H9 (cell line): ENCODE measurements at regions not wholly inside any gene's neighbourhood (a gene's known extent, or its start where the extent isn't known, plus 50 kb on each side); places are given as distances from the start of the nearest gene placed in this dataset.

Experiments used
- DNase-seq: peaks from one replicate; pipeline ENCODE4 v3.0.0-alpha.2; 2017
- H2AFZ ChIP-seq: one replicate; pipeline ENCODE4 v1.6.1; 2013; ENCODE audit warnings: mild to moderate bottlenecking, low read length, control low read depth, moderate library complexity
- H2AK5ac ChIP-seq: 2 replicates; pipeline ENCODE4 v1.6.1; 2013; ENCODE audit warnings: low read length, control low read depth, mixed read lengths; ENCODE audit not compliant: insufficient read length
- H2BK120ac ChIP-seq: one replicate; pipeline ENCODE4 v1.6.1; 2013; ENCODE audit warnings: low read depth, mild to moderate bottlenecking, low read length, control low read depth, inconsistent platforms; ENCODE audit not compliant: poor library complexity, severe bottlenecking
- H2BK12ac ChIP-seq: 2 replicates; pipeline ENCODE4 v1.6.1; 2013; ENCODE audit warnings: low read length, control low read depth, mixed read lengths, low read depth; ENCODE audit not compliant: insufficient read length
- H2BK15ac ChIP-seq: 2 replicates; pipeline ENCODE4 v1.6.1; 2013; ENCODE audit warnings: low read depth, low read length, control low read depth
- H2BK20ac ChIP-seq: one replicate; pipeline ENCODE4 v1.6.1; 2013; ENCODE audit warnings: low read depth, mild to moderate bottlenecking, low read length, control low read depth, inconsistent platforms; ENCODE audit not compliant: poor library complexity, severe bottlenecking
- H2BK5ac ChIP-seq: 2 replicates; pipeline ENCODE4 v1.6.1; 2013; ENCODE audit warnings: low read length, control low read depth, mixed read lengths; ENCODE audit not compliant: insufficient read length
- H3K14ac ChIP-seq: 2 replicates; pipeline ENCODE4 v1.6.1; 2013; ENCODE audit warnings: low read length, control low read depth; ENCODE audit not compliant: insufficient read depth
- H3K18ac ChIP-seq: 2 replicates; pipeline ENCODE4 v1.6.1; 2013; ENCODE audit warnings: low read depth, mild to moderate bottlenecking, mixed read lengths, low read length, control low read depth; ENCODE audit not compliant: insufficient read length
- H3K23ac ChIP-seq: 2 replicates; pipeline ENCODE4 v1.6.1; 2013; ENCODE audit warnings: low read length, control low read depth, mixed read lengths, low read depth; ENCODE audit not compliant: insufficient read length
- H3K23me2 ChIP-seq: 2 replicates; pipeline ENCODE4 v1.6.1; 2013; ENCODE audit warnings: low read depth, mild to moderate bottlenecking, mixed read lengths, low read length, control low read depth; ENCODE audit not compliant: insufficient read length, poor library complexity, severe bottlenecking
- H3K27ac ChIP-seq: 2 replicates; pipeline ENCODE4 v1.5.1; 2013; ENCODE audit warnings: low read length, control low read depth, mixed read lengths, low read depth; ENCODE audit not compliant: insufficient read length
- H3K27me3 ChIP-seq: 2 replicates; pipeline ENCODE4 v1.6.1; 2013; ENCODE audit warnings: low read length, control low read depth, inconsistent platforms; ENCODE audit not compliant: insufficient read depth
- H3K4ac ChIP-seq: 2 replicates; pipeline ENCODE4 v1.6.1; 2013; ENCODE audit warnings: low read depth, mild to moderate bottlenecking, control low read depth, inconsistent platforms, low read length, moderate library complexity
- H3K4me1 ChIP-seq: 2 replicates; pipeline ENCODE4 v1.6.1; 2013; ENCODE audit warnings: low read length, control low read depth, inconsistent platforms; ENCODE audit not compliant: insufficient read depth
- H3K4me2 ChIP-seq: 2 replicates; pipeline ENCODE4 v1.6.1; 2013; ENCODE audit warnings: low read length, control low read depth, mixed read lengths; ENCODE audit not compliant: insufficient read length, insufficient read depth
- H3K56ac ChIP-seq: 2 replicates; pipeline ENCODE4 v1.6.1; 2013; ENCODE audit warnings: low read depth, mild to moderate bottlenecking, mixed read lengths, low read length, control low read depth; ENCODE audit not compliant: insufficient read length
- H3K79me1 ChIP-seq: 2 replicates; pipeline ENCODE4 v1.6.1; 2013; ENCODE audit warnings: low read depth, mild to moderate bottlenecking, moderate library complexity, low read length, control low read depth, inconsistent platforms; ENCODE audit not compliant: insufficient read depth, poor library complexity, severe bottlenecking
- H3K79me2 ChIP-seq: 2 replicates; pipeline ENCODE4 v1.6.1; 2013; ENCODE audit warnings: low read length, control low read depth, inconsistent platforms; ENCODE audit not compliant: insufficient read depth
- H3K9ac ChIP-seq: 2 replicates; pipeline ENCODE4 v1.6.1; 2013; ENCODE audit warnings: low read length, control low read depth, mixed read lengths; ENCODE audit not compliant: insufficient read length; ENCODE audit errors: extremely low read depth
- H3K9me3 ChIP-seq: one replicate; pipeline ENCODE4 v1.6.1; 2013; ENCODE audit warnings: low read depth, low read length, inconsistent platforms; ENCODE audit not compliant: control insufficient read depth
- H3T11ph ChIP-seq: one replicate; pipeline ENCODE4 v1.6.1; 2013; ENCODE audit warnings: mild to moderate bottlenecking, low read length, control low read depth, inconsistent platforms
- H4K20me1 ChIP-seq: one replicate; pipeline ENCODE4 v1.6.1; 2013; ENCODE audit not compliant: control insufficient read depth, insufficient read length, insufficient read depth
- H4K5ac ChIP-seq: 2 replicates; pipeline ENCODE4 v1.6.1; 2013; ENCODE audit warnings: low read depth, mild to moderate bottlenecking, mixed read lengths, low read length, control low read depth; ENCODE audit not compliant: insufficient read length
- H4K8ac ChIP-seq: replicated peaks from 2 replicates; pipeline ENCODE4 v1.6.1; 2013; ENCODE audit warnings: low read length, control low read depth, mixed read lengths, low read depth; ENCODE audit not compliant: insufficient read length
- H4K91ac ChIP-seq: 2 replicates; pipeline ENCODE4 v1.6.1; 2013; ENCODE audit warnings: low read depth, mild to moderate bottlenecking, moderate library complexity, mixed read lengths, low read length, control low read depth; ENCODE audit not compliant: insufficient read length
- H3K27ac Mint-ChIP-seq, 3 experiments: 2 replicates in 2 of 3; 3 replicates in 1 of 3; pipeline ENCODE4 v1.8.0; 2020 to 2021; ENCODE audit warnings: mixed read lengths in 3 of 3, mild to moderate bottlenecking in 1 of 3, moderate library complexity in 1 of 3
- H3K27me3 Mint-ChIP-seq: 2 replicates; pipeline ENCODE4 v1.8.0; 2021; ENCODE audit warnings: low read depth, mild to moderate bottlenecking, moderate library complexity, mixed read lengths
- H3K36me3 Mint-ChIP-seq, 3 experiments: 2 replicates in 2 of 3; 3 replicates in 1 of 3; pipeline ENCODE4 v1.8.0; 2020 to 2021; ENCODE audit warnings: low read depth in 3 of 3, mixed read lengths in 3 of 3; ENCODE audit not compliant: insufficient read depth in 1 of 3
- H3K4me1 Mint-ChIP-seq, 2 experiments: 2 replicates each; pipeline ENCODE4 v1.8.0; 2020; ENCODE audit warnings: mixed read lengths in 2 of 2
- H3K4me3 Mint-ChIP-seq, 2 experiments: 2 replicates in 1 of 2; 3 replicates in 1 of 2; pipeline ENCODE4 v1.8.0; 2020 to 2021; ENCODE audit warnings: mild to moderate bottlenecking in 2 of 2, mixed read lengths in 2 of 2, moderate library complexity in 1 of 2
- H3K9me3 Mint-ChIP-seq, 2 experiments: 2 replicates in 1 of 2; 3 replicates in 1 of 2; pipeline ENCODE4 v1.8.0; 2020; ENCODE audit warnings: mild to moderate bottlenecking in 2 of 2, mixed read lengths in 2 of 2, moderate library complexity in 1 of 2
- CTCF ChIP-seq: fragments of 200-600 bp; sonication (generic); conservative IDR thresholded peaks from 3 replicates; pipeline ENCODE4 v1.8.0; 2021; ENCODE audit warnings: antibody characterized with exemption, mild to moderate bottlenecking
- WGBS: extraction: QIAGEN DNeasy Blood & Tissue Kit; methylation state at CpG from one replicate; pipeline ENCODE4 v1.1.7; 2013; ENCODE audit warnings: missing lambda C conversion rate, low lambda C conversion rate, mixed read lengths; ENCODE audit not compliant: insufficient read length; ENCODE audit errors: extremely low coverage; 5-methylcytosine and 5-hydroxymethylcytosine counted together

GRCh38 chr1:187456446-187456845 is 627.7 kb downstream of the PLA2G4A start:
- H3K27ac Mint-ChIP-seq, result peak overlapping the region in 1 of 3 experiments; percentile 90; a peak in 3 of 7 replicates

More at GRCh38 chr1:187456446-187456845, 627.7 kb downstream of the PLA2G4A start:
- Histone ChIP-seq H2BK120ac (no peak overlapping the region), H3K79me1 (no peaks in the 10 kb centered on the region), H2AK5ac (no peak overlapping the region), H3K4me2 (no peak overlapping the region), H3K4ac (no peak overlapping the region), H2BK5ac (no peak overlapping the region), H3K23ac (no peak overlapping the region), H3K4me1 (no peaks in the 10 kb centered on the region), H3K9ac (no peak overlapping the region), H2AFZ (no peak overlapping the region), H3K23me2 (no peaks in the 10 kb centered on the region), H3K18ac (no peak overlapping the region), H3K27ac (no peak overlapping the region), H3K14ac (no peak overlapping the region), H4K20me1 (no peaks in the 10 kb centered on the region), H4K91ac (no peak overlapping the region), H3K79me2 (no peaks in the 10 kb centered on the region), H3T11ph (no peak overlapping the region), H3K56ac (no peak overlapping the region), H4K5ac (no peak overlapping the region), H4K8ac (no peak overlapping the region), H3K27me3 (no peaks in the 10 kb centered on the region), H3K9me3 (no peaks in the 10 kb centered on the region), H2BK20ac (no peak overlapping the region), H2BK12ac (no peak overlapping the region), H2BK15ac (no peak overlapping the region)
- H3K4me3 Mint-ChIP-seq, result no peak overlapping the region
- H3K27me3 Mint-ChIP-seq, result no peaks in the 10 kb centered on the region
- no CpG with 5 or more reads among the region's 5 CpGs for WGBS
- H3K4me1 Mint-ChIP-seq, result peaks cover 8 to 12% of the 10 kb centered on the region in 2 experiments; a peak in 3 of 4 replicates
- H3K36me3 Mint-ChIP-seq, result no peaks in the 10 kb centered on the region
- no peak for TF ChIP-seq CTCF
- no peak for DNase-seq
- no peaks in the 10 kb centered on the region for H3K9me3 Mint-ChIP-seq
